H4 (cell line): ENCODE measurements at regions not wholly inside any gene's neighbourhood (a gene's known extent, or its start where the extent isn't known, plus 50 kb on each side); places are given as distances from the start of the nearest gene placed in this dataset.

ENCODE experiments used
- DNase-seq: peaks from one replicate; pipeline ENCODE4 v3.0.0-alpha.2; 2015; ENCODE audit warnings: low spot score

DNA sequence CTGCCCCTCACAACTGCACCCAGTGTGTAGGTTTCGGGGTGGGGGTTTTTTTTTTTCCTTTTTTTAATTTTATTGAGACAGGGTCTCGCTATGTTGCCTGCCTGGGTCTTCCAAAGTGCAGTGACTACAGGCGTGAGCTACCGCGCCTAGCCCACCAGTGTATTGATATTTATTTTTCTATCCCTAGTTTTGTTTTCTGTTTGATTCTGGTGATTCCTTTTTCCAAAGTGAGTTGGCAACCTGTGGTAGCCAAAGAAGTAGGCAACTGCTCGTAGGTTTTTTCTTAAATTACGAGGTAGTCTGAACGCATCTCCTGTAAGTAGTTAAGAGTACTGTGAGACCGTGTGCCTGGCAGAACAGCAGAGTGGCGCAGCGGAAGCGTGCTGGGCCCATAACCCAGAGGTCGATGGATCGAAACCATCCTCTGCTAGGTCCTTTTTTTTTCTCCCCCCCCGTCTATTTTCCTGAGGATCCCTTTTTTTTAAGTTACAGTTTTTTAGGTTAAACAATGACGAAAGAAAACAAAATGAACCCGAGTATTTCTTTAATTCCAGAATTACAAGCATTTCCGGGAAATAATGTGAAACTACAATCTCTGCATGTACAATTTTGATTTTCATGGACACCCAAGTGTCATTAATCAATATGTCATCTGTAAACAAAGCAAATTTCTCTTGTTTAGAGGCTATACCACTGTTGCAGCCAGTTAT, 78.7 kb upstream of the BTN3A2 start:
- peak; percentile 72 for DNase-seq

DNA sequence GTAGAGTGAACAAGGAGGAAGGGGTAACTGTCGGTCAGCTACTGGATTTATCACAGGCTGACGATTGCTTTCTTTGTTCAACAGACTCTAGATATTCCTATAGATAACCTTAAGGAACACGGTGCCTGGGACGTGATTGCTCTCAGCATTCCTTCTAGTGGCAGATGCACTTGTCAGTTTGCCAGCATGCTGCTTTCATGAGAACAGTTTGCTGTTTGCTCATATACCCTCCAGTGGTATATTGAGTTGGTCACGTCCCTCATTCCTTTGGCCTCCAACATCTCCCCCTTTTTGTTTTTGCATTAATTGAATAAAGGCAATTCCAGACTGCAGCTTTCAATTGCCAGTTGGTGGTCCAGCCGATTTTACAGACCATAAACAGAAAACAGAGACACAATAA, 76.8 kb upstream of the BTN3A2 start:
- DNase-seq, result no peak

DNA sequence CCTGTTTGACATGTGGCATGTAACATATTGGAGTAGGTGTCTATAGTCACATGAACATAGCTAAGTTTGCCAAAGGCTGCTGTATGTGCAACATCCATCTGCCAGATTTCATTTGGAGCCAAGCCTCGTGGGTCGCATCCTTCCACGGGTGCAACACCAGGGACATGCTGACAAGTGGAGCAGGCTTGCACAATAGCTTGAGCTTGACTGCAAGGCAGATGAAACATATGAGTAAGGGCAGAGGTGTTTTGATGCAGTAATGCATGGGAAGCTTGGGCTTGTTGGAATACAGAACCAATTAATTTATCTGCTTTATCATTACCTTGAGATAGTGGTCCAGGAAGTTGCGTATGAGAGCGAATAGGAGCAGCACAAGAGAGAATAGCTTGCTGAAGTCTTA, 74.1 kb upstream of the BTN3A2 start:
- DNase-seq, result no peak

DNA sequence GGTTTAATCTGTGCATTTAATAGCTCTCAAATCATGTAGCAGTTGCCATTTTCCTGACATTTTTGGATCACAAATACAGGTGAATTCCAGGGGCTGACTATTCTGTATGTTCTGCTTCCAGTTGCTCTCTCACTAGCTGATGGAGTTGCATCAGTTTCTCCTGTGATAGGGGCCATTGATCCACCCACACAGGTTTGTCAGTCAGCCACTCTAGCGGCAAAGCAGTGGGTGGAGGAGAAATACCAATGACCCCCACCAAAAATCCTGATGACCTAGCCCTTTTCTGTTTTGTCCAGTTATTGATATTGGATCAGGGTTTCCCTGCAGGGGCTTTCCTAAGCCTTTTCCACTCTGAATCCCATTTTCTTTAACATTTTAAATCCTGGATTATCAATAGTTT, 72.3 kb upstream of the BTN3A2 start:
- no peak for DNase-seq

DNA sequence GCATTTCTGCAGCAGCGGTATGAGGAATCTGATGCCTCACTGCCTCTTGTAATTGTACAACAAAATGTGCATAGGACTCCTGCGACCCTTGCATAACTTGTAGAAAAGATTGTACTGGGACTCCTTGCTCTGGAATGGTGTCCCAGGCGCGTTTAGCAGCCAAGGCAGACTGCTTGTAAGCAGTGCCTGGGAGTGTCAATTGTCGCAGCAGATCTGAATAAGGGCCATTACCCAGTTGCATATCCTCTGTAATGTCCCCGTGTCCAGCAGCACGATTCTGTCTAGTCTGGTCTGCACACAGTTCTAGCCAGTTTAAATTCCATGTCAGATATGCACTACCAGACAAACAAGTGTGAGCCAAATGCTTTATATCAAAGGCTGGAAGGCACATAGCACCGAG, 70.7 kb upstream of the BTN3A2 start:
- no peak for DNase-seq

DNA sequence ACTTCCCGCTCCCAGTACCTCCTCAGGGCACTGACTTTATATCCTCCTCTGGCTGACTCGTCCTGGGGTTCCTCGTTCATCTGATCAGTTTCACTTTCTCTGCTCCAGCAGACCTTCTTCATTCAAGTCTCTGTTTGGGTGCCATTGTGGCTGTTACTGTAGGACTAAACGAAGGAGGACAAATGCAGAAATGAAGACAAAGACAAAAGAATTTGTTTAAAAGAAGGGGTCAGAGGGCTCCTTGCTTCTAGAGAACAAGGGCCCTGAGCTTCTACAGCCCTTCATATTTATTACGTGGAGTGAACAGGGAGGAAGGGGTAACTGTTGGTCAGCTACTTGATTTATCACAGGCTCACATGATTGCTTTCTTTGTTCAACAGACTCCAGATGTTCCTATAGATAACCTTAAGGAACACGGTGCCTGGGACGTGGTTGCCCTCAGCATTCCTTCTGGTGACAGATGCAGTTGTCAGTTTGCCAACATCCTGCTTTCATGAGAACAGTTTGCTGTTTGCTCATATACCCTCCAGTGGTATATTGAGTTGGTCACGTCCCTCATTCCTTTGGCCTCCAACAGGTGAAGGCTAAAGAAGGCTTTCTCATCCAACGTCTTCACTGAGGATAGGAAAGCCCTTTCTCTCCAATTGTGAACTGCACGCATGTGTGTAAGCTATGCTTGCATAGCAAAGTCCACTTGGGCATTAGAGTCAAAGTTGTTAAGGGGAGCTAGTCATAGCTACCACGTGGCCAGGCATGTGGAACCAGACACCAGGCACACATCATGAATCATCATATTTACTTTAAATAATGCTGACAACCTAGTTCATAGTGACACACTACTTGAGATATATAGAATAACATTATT, 69.1 kb upstream of the BTN3A2 start:
- peak; percentile 46 for DNase-seq

DNA sequence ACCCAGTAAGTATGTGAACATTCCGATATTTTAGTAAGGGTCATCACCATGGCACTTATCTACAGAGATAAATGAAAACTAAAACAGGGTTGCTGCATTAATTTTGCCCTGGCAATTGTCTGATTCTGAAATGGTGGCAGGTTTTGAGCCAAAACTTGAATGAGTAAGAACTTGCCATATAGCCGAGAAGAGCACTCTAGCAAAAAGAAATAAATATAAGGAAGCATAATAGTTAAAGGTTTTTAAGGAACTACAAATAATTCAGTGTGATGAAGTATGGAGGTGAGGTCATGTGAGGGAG, 68.5 kb upstream of the BTN3A2 start:
- DNase-seq, result no peak

DNA sequence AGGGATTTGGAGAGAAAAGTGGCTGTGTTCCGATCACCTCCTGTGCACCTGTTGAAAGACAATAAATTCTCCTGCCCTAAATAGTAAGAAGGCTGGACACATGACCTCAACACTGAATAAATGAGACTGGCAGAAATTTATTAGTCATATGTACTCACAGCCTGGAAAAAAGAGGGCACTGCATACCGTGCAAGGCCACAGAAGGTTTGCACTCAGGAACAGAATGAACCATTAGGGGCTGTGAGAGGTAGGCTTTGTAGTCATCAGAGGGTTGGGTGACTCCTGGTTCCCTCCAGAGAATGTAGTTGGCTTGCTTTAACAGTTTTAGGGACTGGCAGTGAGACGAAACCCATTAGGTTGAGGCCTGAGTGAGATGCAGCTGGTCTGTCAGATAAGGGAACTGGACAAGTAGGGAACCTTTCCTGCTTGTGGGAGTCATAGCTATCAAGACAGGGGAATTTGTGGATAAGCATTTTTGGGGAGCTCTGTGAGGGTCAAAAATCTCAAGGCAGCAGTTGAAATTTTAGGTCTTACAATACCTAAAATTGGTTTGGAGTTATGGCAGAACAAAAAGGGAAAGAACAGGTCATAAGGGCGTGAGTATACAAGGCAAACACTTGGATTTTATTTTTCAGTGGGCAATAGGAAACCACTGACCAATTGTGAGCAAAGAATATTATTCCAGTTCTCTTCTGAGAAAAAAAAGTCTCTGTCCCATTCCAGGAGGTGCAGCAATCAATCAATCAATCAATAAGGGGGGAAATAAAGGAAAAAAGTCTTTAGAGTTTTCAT, 67.9 kb upstream of the BTN3A2 start:
- DNase-seq, result no peak

DNA sequence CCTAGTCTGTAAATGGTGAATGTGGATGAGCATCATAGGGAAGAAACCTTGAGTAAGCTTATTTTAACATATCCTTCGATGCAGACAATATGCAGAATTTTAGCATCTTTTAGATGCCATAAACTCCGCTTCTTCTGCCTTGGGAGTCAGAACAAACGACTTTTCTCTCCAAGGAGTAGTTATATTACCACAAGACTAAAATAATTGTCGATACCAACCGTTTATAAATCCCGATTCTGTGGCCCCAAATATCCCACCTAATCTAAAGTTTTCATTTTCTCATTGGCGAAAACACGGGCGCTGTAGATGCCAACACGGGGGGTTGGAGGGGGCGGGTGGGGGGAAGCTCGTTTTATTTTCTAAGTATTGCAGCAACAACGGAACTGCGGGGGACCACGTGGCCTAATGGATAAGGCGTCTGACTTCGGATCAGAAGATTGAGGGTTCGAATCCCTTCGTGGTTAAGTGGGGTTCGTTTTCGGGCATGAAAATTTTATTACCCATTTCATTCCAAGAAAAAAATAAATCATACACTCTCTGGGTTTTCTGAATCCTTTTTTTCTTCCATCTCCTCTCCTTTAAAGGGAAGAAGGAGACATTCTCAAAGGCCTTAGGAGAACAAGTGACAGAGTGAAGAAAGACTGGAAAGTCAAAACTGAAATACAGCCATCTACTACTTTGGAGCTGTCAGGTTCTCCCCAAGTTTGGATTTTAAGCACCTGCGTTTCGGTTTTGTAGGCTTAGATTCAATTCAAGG, 65.5 kb upstream of the BTN3A2 start:
- no peak for DNase-seq

DNA sequence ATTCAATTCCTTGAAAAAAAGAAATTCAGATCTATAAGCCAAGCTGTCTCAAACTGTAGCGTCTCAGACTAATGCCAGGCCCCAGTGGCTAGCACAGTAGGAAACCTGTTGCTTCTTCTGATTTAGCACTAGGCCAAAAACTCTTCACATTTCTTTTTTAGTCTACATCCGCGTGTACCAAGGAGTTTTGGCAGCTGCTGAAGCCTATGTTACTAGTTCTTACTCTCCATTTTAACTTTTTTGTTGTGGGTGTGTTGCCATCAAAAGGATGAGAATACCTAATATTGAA, 65.0 kb upstream of the BTN3A2 start:
- no peak for DNase-seq

DNA sequence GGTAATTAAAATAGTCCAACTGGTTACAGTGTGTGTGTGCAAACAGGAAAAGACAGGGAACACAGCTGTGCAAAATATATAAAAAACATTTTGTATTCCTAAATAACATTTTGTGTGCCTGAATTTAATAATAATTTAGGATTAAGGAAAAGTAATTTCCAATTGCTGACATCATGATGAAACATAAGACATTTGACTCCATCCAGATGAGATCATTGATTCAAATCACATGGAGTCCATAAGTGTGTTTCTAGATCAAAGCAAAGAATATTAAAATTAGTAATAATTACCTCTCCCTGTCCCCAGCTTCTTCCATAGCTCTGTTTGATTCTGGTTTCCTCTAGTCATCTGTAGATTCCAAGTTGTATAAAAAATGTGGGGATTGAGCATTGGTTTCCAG, 64.6 kb upstream of the BTN3A2 start:
- no peak for DNase-seq

DNA sequence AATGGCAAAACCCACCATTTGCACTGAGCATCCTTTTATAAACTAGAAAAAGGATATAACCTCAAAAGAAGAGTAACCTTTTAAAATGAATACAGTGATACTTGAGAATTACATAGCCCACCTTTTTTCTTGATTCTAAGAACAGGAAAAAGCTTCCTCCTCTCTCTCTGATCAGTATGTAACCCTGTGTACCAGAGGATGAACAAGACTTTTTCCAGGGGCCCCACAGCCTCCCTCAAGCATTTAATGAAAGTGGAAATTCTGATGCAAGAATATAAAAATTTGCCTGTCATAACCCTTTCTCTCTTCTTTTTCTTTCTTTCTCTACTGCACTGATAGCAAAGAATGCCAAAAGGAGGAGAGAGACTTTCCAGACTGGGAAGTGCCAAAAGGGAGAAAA, 64.2 kb upstream of the BTN3A2 start:
- DNase-seq, result no peak

DNA sequence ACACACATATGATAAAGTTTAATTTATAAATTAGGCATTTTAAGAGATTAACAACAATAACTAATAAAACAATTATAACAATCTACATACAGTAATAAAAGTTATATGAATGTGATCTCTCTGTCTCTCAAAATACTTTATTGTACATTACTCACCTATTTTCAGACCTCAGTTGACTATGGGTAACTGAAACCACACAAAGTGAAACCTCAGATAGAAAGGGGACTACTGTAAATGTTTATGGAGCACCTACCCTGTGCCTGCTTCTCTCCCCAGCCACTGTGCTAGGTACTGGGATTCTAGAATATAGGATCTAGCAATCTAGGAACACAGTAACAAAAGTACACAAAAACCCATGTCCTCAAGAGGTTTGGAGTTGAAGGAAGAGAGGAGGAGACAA, 63.4 kb upstream of the BTN3A2 start:
- no peak for DNase-seq

DNA sequence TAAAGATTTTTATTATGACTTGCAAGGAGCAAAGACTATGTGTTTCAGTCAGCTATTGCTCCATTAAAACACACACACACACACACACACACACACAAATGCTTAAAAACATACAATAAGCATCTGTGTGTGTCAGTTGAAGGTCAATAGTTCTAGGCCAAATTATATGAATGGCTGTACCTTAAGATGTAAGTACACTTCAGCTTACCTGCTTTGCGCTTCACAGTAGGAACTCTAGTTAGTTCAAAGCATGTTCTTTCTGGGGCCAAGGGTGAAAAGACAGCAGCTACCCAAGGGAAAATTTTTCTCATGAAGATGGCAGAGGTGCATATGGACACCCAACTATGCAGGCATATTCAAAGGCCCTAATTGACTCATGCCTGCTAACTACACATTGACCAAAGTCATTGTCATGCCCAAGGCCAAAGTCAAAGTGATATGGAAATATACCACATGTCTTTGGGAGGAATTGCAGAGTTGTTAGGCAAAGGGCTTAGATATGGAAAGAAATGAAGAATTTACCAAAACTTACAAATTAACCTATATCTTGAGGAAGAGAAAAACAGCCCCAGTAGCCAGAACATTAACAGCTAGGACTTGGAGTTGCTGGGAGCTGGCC, 61.9 kb upstream of the BTN3A2 start:
- DNase-seq, result no peak

DNA sequence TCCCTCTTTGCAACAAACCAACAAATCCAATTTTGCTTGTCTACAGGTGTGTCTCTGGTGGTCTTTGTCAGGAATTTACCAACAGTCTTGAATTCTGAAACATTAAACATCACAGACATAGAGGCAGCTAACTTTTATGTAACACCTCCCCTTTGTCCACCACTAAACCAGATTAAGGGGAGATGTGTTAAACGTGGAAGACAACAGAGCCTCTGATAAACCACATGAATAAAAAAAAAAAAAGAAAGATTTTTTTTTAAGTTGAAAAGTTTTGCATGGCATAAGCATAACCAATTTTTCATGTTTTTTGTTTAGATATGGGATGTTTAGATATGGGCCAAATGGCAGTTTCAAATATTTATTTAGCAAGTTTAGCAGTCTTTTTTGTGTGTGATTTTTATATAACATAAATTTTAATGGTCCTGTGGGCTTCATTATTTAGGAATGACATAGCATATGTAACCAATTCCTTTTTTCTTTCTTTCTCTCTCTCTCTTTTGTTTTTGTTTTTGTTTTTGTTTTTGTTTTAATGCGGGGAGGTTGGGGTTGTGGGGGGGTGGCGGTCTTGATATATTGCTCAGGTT, 60.7 kb upstream of the BTN3A2 start:
- DNase-seq, result no peak

DNA sequence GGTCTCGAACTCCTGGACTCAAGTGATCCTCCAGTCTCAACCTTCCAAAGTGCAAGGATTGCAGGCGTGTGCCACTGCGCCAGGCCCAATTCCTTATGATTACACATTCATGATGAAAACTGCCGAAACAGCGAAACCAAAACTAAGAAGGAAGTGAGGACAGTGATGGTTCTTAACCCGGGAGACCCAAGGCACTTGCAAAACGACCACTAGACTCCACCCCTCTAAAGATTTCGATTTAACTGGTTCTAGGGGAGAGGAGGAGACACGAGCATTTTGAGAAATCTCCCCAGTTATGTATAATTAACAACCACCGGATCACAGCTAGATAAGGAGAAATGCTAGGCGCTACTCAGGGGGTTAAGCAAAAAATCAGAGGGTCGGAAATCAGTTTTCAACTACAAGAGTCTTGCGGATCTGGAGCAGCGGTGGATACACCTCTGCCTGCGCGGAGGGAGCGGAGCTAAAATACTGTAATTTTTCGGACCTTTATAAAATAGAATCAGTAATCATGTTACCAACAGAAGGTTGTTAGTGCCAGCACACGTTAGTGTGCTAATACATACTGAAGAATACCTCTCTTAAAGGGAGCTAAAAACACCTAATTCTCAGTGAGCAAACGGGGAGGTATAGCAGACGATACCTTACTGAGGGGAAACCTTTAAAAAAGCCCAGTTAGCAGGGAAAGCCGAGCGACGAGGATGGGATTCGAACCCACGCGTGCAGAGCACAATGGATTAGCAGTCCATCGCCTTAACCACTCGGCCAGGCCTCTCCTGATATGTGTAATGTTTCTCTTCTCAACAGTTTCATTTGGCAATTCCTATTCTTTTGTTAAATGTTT, 60.0 kb upstream of the BTN3A2 start:
- peak; percentile 47 for DNase-seq

DNA sequence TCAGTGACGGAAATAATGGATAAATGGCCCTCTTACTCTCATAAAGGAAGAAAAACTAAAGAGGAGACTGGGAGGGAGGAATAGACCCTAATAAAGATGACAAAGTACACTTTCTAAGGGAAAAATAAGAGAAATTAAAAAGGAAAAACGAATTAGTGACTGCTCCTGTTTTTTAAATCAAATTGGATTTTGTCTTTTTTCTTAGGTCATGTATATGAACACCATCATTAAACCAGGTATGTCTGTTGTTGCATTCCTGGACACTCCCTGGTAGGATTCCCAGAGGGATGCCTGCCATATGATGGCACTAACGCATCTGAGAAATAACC, 59.4 kb upstream of the BTN3A2 start:
- no peak for DNase-seq

DNA sequence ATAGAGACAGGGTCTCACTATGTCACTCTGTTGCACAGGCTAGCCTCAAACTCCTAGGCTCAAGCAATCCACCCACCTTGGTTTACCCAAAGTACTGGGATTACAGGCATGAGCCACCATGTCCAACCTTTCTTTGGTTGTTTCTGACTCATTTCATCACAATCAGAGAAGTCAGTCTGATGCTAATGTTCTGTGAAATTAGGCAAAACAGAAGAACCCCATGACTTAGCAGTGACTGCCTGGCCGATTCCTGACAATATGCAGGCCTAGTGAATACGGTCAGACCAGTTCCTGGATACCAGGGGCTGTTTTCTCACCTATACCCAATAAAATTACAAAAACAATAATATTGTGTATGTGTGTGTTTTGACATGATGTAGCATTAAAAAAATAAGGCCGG, 58.8 kb upstream of the BTN3A2 start:
- no peak for DNase-seq

DNA sequence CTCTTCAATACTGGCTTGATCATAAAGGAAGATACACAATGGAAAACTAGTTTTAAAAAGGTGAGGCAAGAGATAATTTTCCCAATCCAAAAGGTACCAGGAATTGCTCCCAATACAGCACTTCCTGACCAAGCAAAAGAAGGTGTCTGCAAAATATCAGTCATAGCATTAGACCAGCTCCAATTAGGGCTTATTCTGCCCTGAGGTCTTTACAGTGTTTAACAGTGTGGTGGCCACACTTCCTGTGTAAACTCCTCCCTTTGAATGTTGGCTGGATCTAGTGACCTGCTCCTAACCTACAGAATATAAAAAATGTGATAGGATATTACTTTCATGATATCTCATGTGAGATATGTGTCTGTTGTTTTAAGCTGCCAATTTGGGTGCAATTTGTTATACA, 57.1 kb upstream of the BTN3A2 start:
- DNase-seq, result no peak

DNA sequence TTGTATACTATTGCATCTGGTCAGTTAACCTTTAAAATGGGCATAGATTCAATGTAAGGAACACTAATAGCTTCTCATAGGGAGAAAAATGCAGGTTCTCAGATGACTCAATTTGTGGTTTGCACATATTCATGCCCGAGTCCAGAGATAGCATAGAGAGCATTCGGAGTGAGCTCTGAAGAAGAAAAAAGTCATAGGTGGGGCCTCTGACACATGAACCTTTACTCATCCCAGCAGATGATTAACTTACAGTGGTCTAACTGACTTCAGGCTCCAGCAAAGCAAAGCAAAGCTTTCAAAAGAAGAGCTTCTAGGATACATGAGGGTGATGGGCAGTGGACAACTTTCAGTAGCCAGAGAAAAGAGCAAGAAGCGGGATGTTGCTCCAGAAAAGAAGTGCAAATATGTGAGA, 55.3 kb upstream of the BTN3A2 start:
- DNase-seq, result no peak

DNA sequence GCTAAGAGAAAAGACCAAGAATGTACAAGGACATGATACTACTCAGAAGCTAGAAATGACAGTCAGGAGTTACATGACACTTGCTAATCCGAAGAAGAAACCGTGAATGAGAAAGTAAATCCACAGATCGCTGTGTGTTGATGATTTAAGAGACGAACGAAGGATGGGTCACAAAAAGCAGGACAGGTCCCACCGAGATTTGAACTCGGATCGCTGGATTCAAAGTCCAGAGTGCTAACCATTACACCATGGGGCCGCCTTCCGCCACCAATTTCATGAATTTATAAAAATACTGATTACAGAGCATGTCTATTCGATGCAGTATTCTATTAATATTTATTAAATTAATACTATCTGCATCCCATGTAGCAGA, 54.0 kb upstream of the BTN3A2 start:
- DNase-seq, result peak; percentile 46
